DOHH2 (cell line): ENCODE measurements at regions not wholly inside any gene's neighbourhood (a gene's known extent, or its start where the extent isn't known, plus 50 kb on each side); places are given as distances from the start of the nearest gene placed in this dataset.

ENCODE experiments used
- EZH2phosphoT487 ChIP-seq: fragments of 200-600 bp; sonication (generic); IDR thresholded peaks from 2 replicates; pipeline ENCODE4 v1.6.1; 2017; ENCODE audit warnings: borderline replicate concordance, mild to moderate bottlenecking, antibody characterized with exemption, low read length, moderate library complexity, mixed read lengths
- TF ChIP-seq, protein P1 (sequence below): fragments of 200-600 bp; sonication (generic); IDR thresholded peaks from one replicate; pipeline ENCODE4 v1.5.1; 2014; ENCODE audit warnings: antibody characterized with exemption, mild to moderate bottlenecking, low read depth, low read length; ENCODE audit not compliant: poor library complexity, severe bottlenecking

DNA sequence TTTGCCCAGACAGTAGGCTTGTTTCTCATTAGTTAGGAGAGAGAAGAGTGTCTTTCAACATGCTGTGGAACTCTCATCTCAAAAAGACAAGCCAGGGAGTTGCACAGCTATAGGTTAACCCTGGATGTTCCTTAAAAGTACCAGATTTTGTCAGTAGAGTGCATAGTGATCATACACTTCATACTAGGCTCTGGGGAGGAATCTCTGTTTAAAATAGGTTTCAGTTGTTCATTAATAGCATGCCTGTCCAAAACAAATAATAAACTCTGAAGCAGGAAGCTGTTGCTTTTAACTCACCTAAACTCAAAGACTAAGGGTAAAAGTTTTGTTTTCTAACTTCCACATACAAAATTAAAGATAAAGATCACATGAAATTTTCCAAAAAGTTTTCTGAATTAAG is 1948.4 kb downstream of the C4orf33 start:
- TF ChIP-seq, protein P1, sequence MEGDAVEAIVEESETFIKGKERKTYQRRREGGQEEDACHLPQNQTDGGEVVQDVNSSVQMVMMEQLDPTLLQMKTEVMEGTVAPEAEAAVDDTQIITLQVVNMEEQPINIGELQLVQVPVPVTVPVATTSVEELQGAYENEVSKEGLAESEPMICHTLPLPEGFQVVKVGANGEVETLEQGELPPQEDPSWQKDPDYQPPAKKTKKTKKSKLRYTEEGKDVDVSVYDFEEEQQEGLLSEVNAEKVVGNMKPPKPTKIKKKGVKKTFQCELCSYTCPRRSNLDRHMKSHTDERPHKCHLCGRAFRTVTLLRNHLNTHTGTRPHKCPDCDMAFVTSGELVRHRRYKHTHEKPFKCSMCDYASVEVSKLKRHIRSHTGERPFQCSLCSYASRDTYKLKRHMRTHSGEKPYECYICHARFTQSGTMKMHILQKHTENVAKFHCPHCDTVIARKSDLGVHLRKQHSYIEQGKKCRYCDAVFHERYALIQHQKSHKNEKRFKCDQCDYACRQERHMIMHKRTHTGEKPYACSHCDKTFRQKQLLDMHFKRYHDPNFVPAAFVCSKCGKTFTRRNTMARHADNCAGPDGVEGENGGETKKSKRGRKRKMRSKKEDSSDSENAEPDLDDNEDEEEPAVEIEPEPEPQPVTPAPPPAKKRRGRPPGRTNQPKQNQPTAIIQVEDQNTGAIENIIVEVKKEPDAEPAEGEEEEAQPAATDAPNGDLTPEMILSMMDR = no peak
- no peak for TF ChIP-seq EZH2phosphoT487
